ENCODE measurements at regions not wholly inside any gene's neighbourhood (a gene's known extent, or its start where the extent isn't known, plus 50 kb on each side); places are given as distances from the start of the nearest gene placed in this dataset.

DNA sequence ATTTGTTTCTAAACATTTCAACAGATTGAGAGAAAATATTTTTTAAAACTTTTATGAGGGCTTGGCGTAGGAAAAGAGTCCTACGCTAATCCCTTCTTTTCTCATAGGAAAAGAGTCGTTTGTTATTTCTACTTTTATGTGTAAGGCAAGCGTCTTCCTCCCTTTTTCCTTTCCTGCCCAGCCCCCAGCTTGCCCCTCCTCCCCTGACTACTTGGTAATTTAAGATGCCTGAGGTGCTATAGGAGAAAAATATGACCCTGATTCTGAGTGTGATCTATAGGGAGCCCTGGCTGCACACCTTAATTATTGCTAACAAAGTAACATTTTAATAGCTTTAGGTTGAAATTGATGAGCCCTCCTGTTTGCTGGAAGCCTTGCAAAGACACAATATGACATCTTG, 373.6 kb downstream of the PBX1 start:
- Histone ChIP-seq H3K4me2 (ENCODE audit: low read length) (no peak overlapping the region), H3K27ac (ENCODE audit: low read depth, low read length) (no peak overlapping the region), H3K4me3 (ENCODE audit: low read length) (no peak overlapping the region), H3K27me3 (ENCODE audit: control insufficient read depth, low read length) (no peaks in the 10 kb centered on the region), H4K20me1 (ENCODE audit: control insufficient read depth, insufficient read depth, low read depth, low read length) (no peaks in the 10 kb centered on the region), H3K79me2 (ENCODE audit: control insufficient read depth, low read length) (no peaks in the 10 kb centered on the region), H3K4me1 (ENCODE audit: control insufficient read depth, low read length) (no peaks in the 10 kb centered on the region), H3K9me2 (replicated peaks; ENCODE audit: control insufficient read depth, low read length) (no peaks in the 10 kb centered on the region), H3K9me3 (ENCODE audit: control insufficient read depth, insufficient read depth, low read length) (no peaks in the 10 kb centered on the region), H3K36me3 (ENCODE audit: control insufficient read depth, low read length) (no peaks in the 10 kb centered on the region), H3F3A (ENCODE audit: control insufficient read depth, insufficient read depth) (no peaks in the 10 kb centered on the region)
- no peak for TF ChIP-seq EZH2phosphoT487 (IDR thresholded peaks at IDR 0.05; ENCODE audit: borderline replicate concordance, low read length)
- TF ChIP-seq, protein P1, sequence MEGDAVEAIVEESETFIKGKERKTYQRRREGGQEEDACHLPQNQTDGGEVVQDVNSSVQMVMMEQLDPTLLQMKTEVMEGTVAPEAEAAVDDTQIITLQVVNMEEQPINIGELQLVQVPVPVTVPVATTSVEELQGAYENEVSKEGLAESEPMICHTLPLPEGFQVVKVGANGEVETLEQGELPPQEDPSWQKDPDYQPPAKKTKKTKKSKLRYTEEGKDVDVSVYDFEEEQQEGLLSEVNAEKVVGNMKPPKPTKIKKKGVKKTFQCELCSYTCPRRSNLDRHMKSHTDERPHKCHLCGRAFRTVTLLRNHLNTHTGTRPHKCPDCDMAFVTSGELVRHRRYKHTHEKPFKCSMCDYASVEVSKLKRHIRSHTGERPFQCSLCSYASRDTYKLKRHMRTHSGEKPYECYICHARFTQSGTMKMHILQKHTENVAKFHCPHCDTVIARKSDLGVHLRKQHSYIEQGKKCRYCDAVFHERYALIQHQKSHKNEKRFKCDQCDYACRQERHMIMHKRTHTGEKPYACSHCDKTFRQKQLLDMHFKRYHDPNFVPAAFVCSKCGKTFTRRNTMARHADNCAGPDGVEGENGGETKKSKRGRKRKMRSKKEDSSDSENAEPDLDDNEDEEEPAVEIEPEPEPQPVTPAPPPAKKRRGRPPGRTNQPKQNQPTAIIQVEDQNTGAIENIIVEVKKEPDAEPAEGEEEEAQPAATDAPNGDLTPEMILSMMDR (IDR thresholded peaks at IDR 0.05; ENCODE audit: low read depth, low read length, poor library complexity, severe bottlenecking), result no peak

DNA sequence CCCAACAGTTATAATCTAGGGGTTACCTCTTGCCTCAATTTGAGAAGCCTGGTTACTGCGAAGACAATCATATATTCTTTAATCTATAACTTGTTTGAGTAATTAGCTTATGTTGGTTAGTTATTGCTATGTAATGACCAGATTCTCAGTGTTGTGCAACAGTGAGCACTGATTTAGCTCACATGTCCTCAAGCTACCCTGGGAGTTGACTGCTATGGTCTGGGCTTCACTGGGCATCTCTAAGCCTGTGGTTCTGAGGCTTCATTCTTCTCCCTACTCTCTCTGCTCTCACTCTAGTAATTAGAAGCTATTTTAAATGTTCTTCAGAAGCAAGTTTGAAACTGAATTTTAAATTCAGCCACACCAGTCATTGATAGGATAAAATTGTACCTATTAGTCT, 371.8 kb downstream of the PBX1 start:
- Histone ChIP-seq H3K4me3 (ENCODE audit: low read length) (no peak overlapping the region), H3K79me2 (ENCODE audit: control insufficient read depth, low read length) (no peaks in the 10 kb centered on the region), H3K4me2 (ENCODE audit: low read length) (no peak overlapping the region), H3K9me2 (replicated peaks; ENCODE audit: control insufficient read depth, low read length) (no peaks in the 10 kb centered on the region), H4K20me1 (ENCODE audit: control insufficient read depth, insufficient read depth, low read depth, low read length) (no peaks in the 10 kb centered on the region), H3F3A (ENCODE audit: control insufficient read depth, insufficient read depth) (no peaks in the 10 kb centered on the region), H3K27ac (ENCODE audit: low read depth, low read length) (no peak overlapping the region), H3K36me3 (ENCODE audit: control insufficient read depth, low read length) (no peaks in the 10 kb centered on the region), H3K4me1 (ENCODE audit: control insufficient read depth, low read length) (no peaks in the 10 kb centered on the region), H3K27me3 (ENCODE audit: control insufficient read depth, low read length) (no peaks in the 10 kb centered on the region), H3K9me3 (ENCODE audit: control insufficient read depth, insufficient read depth, low read length) (no peaks in the 10 kb centered on the region)
- TF ChIP-seq EZH2phosphoT487 (IDR thresholded peaks at IDR 0.05; ENCODE audit: borderline replicate concordance, low read length), result no peak
- TF ChIP-seq, protein P1 (IDR thresholded peaks at IDR 0.05; ENCODE audit: low read depth, low read length, poor library complexity, severe bottlenecking), result no peak

DNA sequence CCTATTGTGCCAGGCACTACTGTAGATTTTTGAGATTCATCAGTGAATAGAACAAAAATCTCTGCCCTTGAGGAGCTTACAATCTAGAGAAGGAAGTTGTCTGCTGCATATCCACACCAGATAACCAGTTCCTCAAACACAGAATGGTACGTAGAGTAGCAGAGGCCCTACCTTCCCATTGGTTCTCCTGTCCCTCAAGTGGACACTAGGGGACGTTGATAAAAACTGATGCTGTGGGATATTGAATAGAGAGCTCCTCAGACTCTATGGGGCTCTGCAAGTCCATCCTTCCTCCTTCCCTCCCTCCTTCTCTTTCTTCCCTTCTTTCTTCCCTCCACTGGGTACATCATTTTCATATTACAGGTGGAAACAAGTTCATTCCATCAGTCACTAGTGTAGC, 371.3 kb downstream of the PBX1 start:
- no peak overlapping the region for H3K4me3 ChIP-seq (ENCODE audit: low read length)
- H3K4me2 ChIP-seq (ENCODE audit: low read length), result no peak overlapping the region
- no peaks in the 10 kb centered on the region for H4K20me1 ChIP-seq (ENCODE audit: control insufficient read depth, insufficient read depth, low read depth, low read length)
- no peaks in the 10 kb centered on the region for H3K79me2 ChIP-seq (ENCODE audit: control insufficient read depth, low read length)
- no peaks in the 10 kb centered on the region for H3K4me1 ChIP-seq (ENCODE audit: control insufficient read depth, low read length)
- TF ChIP-seq EZH2phosphoT487 (IDR thresholded peaks at IDR 0.05; ENCODE audit: borderline replicate concordance, low read length), result no peak
- TF ChIP-seq, protein P1 (IDR thresholded peaks at IDR 0.05; ENCODE audit: low read depth, low read length, poor library complexity, severe bottlenecking), result no peak
- H3K27me3 ChIP-seq (ENCODE audit: control insufficient read depth, low read length), result no peaks in the 10 kb centered on the region
- no peak overlapping the region for H3K27ac ChIP-seq (ENCODE audit: low read depth, low read length)
- H3F3A ChIP-seq (ENCODE audit: control insufficient read depth, insufficient read depth), result no peaks in the 10 kb centered on the region
- no peaks in the 10 kb centered on the region for H3K9me3 ChIP-seq (ENCODE audit: control insufficient read depth, insufficient read depth, low read length)
- H3K36me3 ChIP-seq (ENCODE audit: control insufficient read depth, low read length), result no peaks in the 10 kb centered on the region
- H3K9me2 ChIP-seq (replicated peaks; ENCODE audit: control insufficient read depth, low read length), result no peaks in the 10 kb centered on the region
